ENCODE measurements at regions not wholly inside any gene's neighbourhood (a gene's known extent, or its start where the extent isn't known, plus 50 kb on each side); places are given as distances from the start of the nearest gene placed in this dataset.

DNA sequence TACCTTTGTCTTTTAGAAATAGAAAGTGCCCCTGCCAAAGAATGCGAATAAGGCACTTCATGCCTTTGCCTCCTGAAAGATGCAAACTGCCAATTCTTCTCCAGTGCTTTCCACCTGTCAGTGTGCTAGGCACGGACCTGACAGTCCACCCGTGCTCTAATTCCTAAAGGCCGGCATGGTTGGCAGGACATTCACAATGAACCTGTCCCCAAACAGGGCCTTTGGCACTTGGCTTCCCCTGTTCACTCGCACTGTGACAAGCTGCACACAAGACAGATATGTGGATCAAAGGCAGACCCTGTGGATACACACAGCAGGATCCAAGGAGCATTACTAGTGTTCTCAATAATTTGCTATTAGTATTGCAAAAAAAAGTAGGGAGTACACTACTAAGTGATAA lies 505.7 kb upstream of the AGTR1 start:
- TF ChIP-seq CTCF (IDR thresholded peaks at IDR 0.05) (no peak), POLR2A (IDR thresholded peaks at IDR 0.05) (no peak)
